HFFc6 (cell line): ENCODE measurements at regions not wholly inside any gene's neighbourhood (a gene's known extent, or its start where the extent isn't known, plus 50 kb on each side); places are given as distances from the start of the nearest gene placed in this dataset.

Experiments
- DNase-seq: peaks from one replicate; pipeline ENCODE4 v3.0.0-alpha.2; 2018
- H3K27ac Mint-ChIP-seq: 2 replicates; pipeline ENCODE4 v1.8.0; 2020; ENCODE audit warnings: mild to moderate bottlenecking, mixed read lengths
- H3K27me3 Mint-ChIP-seq: 2 replicates; pipeline ENCODE4 v1.8.0; 2021; ENCODE audit warnings: mild to moderate bottlenecking, moderate library complexity, mixed read lengths; ENCODE audit not compliant: insufficient read depth
- H3K36me3 Mint-ChIP-seq: 2 replicates; pipeline ENCODE4 v1.8.0; 2021; ENCODE audit warnings: low read depth, mixed read lengths
- H3K4me1 Mint-ChIP-seq: 2 replicates; pipeline ENCODE4 v1.8.0; 2020; ENCODE audit warnings: low read depth, mixed read lengths
- H3K4me3 Mint-ChIP-seq: 2 replicates; pipeline ENCODE4 v1.8.0; 2020; ENCODE audit warnings: mild to moderate bottlenecking, moderate library complexity, mixed read lengths
- H3K9me3 Mint-ChIP-seq: 2 replicates; pipeline ENCODE4 v1.8.0; 2020; ENCODE audit warnings: mild to moderate bottlenecking, mixed read lengths
- CTCF ChIP-seq: fragments of 200-600 bp; sonication (generic); IDR thresholded peaks from 2 replicates; pipeline ENCODE4 v1.5.0; 2021; ENCODE audit warnings: antibody characterized with exemption, mild to moderate bottlenecking

- no peak for TF ChIP-seq CTCF
- no peak overlapping the region for H3K27ac Mint-ChIP-seq
- peaks cover 65% of the 10 kb centered on the region for H3K9me3 Mint-ChIP-seq
- DNase-seq: no peak
- no peaks in the 10 kb centered on the region for H3K27me3 Mint-ChIP-seq
- no peaks in the 10 kb centered on the region for H3K4me1 Mint-ChIP-seq
- no peak overlapping the region for H3K4me3 Mint-ChIP-seq
- H3K36me3 Mint-ChIP-seq: no peaks in the 10 kb centered on the region
These were observed 178.0 kb downstream of the LIG4 start for GRCh38 chr13:108037348-108037747.

GRCh38 chr13:108036411-108036932 lies 178.9 kb downstream of the LIG4 start:
- peaks cover 62% of the 10 kb centered on the region for H3K9me3 Mint-ChIP-seq
- H3K27ac Mint-ChIP-seq: no peak overlapping the region

GRCh38 chr13:108034909-108035410 lies 180.4 kb downstream of the LIG4 start:
- Mint-ChIP-seq H3K4me3 (no peak overlapping the region), H3K27ac (no peak overlapping the region), H3K36me3 (no peaks in the 10 kb centered on the region), H3K9me3 (peaks cover 59% of the 10 kb centered on the region), H3K4me1 (no peaks in the 10 kb centered on the region), H3K27me3 (no peaks in the 10 kb centered on the region)
- no peak for TF ChIP-seq CTCF
- DNase-seq: no peak

More at GRCh38 chr13:108036411-108036932, 178.9 kb downstream of the LIG4 start:
- Mint-ChIP-seq H3K4me1 (no peaks in the 10 kb centered on the region), H3K4me3 (no peak overlapping the region), H3K36me3 (no peaks in the 10 kb centered on the region), H3K27me3 (no peaks in the 10 kb centered on the region)
- DNase-seq: no peak
- TF ChIP-seq CTCF: no peak

GRCh38 chr13:108033800-108034707 lies 181.3 kb downstream of the LIG4 start:
- Mint-ChIP-seq H3K27me3 (no peaks in the 10 kb centered on the region), H3K4me1 (no peaks in the 10 kb centered on the region), H3K9me3 (peaks cover 56% of the 10 kb centered on the region), H3K36me3 (no peaks in the 10 kb centered on the region), H3K4me3 (no peak overlapping the region), H3K27ac (no peak overlapping the region)
- no peak for DNase-seq
- TF ChIP-seq CTCF: no peak

- no peak overlapping the region for H3K27ac Mint-ChIP-seq
- H3K27me3 Mint-ChIP-seq: no peaks in the 10 kb centered on the region
- DNase-seq: no peak
- no peaks in the 10 kb centered on the region for H3K36me3 Mint-ChIP-seq
- H3K4me3 Mint-ChIP-seq: no peak overlapping the region
- H3K4me1 Mint-ChIP-seq: no peaks in the 10 kb centered on the region
- H3K9me3 Mint-ChIP-seq: peaks cover 67% of the 10 kb centered on the region
- TF ChIP-seq CTCF: no peak
These were observed 183.5 kb downstream of the LIG4 start for GRCh38 chr13:108031865-108032264.
